GM21390 (cell line): ENCODE measurements at regions not wholly inside any gene's neighbourhood (a gene's known extent, or its start where the extent isn't known, plus 50 kb on each side); places are given as distances from the start of the nearest gene placed in this dataset.
"Not testable (repeated sequence)": the region's sequence is repeated elsewhere in the genome, so short reads cannot be mapped to it uniquely, and the experiment has no call there.

Source experiments
- ATAC-seq: cut with Tn5 transposase; IDR thresholded peaks from one replicate; pipeline ENCODE4 v1.9.1; 2021; ENCODE audit not compliant: unreplicated experiment

DNA sequence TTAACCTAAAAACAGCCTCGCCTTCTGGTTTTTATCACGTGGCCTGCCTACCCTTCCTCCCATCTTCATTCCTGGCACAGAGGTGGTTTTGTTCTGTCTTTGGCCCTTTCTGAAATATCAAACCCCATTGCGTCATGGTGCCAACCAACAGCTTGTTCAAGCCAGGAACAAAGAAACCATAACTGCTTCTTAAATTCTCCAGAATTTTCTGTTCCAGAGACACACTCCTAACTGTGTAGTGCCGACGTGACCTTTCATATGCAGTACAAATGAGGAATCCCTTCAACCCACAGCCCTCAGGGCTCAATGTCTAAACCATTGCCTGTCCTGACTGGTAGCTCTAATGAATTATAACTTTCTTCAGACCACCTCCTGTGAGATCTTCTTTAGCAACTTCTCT, 82.2 kb upstream of the TNP1 start:
- no peak for ATAC-seq

DNA sequence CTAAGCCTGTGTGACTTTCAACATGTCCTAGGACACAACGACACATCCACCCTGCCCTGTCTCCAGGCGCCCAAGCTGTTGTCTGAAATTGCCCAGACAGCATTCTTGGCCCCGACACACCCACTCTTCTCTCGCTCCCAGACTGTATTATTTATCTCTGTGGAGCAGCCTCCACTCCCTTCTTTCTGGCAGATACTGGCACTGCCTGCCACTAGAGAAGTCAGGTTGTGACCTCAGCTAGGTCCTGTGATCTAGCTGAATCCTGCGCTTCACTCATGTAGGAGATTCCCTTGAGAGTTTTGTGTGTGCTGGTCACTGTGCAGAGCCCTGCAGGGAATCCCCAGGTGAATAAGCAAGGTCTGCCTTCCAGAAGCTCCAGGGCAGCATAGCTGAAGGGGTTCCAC, 77.1 kb upstream of the TNP1 start:
- no peak for ATAC-seq

DNA sequence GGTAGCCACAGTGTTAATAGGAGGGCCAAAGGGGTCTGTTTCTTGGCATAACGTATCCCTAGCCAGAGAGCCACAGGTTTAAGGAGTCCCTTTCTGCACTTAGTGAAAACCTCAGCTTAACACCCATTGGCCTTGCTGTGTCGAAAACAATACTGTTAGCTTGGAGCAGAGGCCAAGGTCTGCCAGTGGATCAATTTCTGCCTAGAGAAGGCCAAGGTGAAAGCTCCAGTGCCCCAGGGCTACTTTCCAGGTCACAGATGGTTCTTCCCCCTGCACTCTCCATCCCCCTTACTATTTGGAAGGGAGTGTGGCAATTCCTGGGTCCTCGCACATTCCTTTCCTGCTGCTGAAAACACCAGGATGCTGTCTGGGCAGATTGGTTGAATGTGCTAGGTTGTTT, 74.8 kb upstream of the TNP1 start:
- no peak for ATAC-seq

DNA sequence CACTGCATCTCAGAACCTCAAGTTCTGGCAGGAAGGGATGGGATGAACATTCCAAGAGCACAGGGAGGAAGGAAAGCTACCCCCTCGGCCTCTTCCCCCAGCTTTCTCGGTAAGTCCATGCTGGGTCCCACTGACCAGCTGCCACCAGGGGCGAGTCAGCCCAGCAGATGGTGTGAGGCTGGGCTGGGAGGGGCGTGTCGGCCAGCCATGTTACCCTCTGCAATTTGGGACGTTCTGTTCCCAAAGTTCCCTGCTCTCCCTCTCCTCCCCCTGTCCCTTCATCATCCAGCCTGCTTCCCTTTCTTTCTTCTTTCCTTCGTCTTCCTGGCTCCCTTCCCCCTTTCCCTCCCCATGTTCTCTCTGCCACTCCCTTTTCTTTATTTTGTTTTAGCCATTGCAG, 74.3 kb upstream of the TNP1 start:
- no peak for ATAC-seq

DNA sequence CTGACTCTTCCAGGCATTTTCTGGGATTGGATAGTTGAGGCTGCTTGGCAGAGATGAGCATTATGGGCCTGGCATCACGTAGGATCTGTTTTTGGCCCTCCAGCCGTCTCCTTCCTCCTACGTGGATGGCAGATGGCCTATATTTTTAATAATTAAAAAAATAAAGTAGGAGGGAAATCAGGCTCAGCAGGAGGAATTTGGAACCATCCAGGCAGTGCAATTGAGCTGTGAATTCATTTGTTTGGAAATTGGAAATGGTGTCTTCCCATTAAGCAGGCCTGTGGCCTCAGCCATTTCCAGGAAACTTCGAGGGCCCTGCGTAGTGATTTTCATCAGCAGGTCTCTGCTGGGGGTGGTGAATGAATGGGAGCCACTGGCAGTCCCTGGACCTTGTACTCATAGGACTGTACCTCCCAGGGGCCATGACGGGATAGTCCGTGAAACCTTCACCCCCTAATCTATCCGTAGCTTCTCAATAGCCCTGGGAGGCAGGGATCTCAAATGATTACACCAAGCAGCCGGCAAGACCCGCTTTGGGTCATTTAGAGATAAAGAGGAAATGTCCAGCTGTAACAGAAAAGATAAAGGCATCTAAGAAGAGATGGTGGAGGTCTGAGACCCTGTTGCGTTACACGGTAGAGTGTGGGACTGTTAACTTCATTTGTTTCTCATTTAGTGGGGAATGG, 73.1 kb upstream of the TNP1 start:
- ATAC-seq: no peak

DNA sequence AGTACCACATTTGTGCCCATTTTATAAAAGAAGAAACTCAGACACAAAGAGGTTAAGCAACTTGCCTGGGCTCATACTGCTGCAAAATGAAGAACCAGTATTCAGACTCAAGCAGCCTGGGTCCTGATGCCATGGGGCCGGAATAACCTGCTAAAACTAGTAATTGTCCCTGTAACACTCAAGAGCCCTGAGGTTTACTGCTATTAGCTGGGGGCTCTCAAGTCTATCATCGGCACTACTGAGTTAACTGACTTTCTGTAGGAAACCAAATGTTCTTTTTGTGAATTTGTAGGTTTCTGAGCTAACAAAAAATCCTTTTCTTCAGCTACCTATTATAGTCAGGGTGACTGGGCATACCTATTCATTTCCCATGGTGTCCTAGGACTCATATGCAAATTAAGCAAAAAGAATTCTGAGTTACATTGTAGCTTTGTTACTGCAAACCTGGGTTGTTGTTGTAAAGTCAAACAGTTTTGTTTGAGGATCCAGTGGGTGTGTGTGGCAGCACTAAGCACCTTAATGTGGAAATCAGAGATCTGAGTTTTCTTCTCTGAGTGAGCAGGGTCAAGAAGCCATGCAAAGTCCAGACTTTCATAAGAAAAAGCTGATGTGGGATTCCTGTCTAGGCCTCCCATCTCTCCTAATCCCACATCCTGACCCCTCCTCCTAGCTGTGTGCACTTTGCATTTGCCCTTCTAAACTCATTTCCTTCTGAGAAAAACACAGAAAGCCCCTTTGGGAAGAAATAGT, 72.4 kb upstream of the TNP1 start:
- ATAC-seq: no peak

DNA sequence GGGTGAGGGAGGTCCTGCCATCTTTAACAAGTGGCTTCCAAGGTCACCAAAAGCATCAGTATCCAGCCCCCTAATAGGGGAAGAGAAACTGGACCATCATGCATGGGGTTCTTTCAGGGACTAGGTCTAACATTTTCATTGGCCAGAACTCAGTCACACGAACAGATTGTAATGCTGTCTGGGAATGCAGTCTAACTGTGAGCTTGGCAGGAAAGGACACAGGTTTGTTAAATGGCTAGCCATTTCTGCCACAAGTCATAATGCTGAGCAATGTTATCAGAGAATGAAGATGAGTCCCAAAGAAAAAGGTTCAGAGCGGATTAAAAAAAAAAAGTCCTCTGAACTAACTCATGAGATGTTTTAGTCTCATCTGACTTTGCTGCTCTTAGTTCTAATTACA, 70.9 kb upstream of the TNP1 start:
- ATAC-seq: no peak

DNA sequence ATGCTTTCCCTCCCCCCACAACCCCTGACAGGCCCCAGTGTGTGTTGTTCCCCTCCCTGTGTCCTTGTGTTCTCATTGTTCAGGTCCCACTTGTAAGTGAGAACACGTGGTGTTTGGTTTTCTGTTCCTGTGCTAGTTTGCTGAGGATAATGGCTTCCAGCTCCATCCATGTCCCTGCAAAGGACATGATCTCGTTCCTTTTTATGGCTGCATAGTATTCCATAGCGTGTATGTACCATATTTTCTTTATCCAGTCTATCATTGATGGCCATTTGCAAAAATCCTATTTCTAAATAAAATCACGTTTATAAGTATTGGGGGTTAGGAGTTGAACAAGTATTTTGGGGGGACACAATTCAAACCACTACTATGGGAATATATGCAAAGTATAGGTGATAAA, 69.5 kb upstream of the TNP1 start:
- ATAC-seq: not testable (repeated sequence)

DNA sequence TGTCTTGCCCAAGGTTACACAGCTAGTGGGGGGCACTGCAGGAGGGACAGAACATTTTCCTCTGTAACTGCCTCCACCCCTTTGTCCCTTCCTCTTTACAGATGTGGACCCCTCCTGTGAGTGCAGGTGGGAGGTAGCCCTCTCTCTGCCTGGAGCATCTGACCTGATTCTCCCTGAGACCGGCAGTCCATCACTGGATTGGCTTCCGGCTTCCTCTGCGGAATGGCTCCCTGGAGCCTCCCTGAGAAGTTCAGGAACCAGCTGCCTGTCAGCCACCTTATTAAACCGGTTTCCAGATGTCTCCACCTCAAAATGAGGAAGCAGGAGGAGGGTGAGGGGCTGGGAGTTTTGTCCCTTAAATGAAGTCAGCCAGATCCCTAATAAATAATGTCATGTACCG, 67.3 kb upstream of the TNP1 start:
- no peak for ATAC-seq

DNA sequence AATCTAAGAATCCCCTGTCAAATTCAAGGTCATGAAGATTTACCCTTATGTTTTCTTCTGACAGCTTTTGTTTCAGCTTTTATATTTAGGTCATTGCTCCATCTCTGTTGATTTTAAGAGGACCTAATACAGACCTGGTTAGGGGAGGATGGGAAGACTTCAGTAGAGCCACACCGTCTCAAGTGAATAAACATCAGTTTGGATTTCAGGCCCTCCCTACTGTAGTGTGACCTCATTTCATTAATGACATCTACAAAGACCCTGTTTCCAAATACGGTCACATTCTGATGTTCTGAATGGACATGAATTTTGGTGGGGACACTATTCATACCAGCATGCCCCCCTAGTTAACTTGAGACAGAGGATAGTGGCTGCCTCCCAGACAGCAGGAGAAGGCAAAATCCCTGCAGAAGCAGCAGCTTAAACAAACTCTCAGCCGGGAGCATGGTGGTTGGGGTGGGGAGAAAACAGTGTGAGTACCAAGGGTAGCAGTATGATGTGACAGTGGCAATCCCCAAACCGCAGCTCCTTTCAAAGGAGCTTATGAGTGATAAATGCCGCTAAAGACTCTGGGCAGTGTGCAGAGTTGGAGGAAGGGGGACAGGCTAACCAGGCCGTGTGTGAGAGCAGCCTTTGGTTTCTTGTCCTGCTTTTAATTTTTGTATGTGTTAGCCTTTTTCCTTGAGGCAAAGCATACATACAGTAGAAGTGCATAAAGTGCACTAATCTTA, 65.9 kb upstream of the TNP1 start:
- no peak for ATAC-seq

DNA sequence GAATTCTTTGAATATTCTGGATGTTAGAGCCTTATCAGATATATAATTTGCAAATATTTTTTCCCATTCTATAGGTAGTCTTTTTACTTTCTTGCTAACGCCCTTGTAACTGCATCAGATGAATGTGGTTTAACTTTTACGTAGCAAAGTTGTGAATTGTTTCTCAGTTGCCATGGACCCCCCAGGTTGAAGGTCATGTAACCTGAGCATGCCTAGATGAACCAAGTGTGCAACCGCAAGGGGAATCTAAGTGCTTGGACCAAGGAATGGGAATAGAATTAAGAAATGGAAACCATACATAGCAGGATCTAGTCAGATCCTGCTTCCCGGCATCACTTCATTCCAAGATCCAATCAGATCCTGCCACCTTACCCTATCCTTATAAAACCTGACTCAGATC, 65.1 kb upstream of the TNP1 start:
- ATAC-seq: no peak

DNA sequence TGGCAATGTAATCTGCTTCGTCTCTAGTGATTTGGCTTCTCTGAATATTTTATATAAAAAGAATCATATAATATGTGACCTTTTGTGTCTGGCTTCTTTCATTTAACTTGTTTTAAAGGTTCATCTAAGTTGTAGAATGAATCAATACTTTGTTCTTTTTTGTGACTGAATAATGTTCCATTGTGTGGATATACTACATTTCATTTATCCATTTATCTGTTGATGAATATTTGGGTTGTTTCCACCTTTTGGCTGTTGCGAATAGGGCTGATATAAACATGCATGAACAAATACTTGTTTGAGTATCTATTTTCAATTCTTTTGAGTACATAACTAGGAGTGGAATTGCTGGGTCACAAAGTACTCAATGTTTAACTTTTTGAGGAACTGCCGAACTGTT, 63.8 kb upstream of the TNP1 start:
- ATAC-seq: no peak

DNA sequence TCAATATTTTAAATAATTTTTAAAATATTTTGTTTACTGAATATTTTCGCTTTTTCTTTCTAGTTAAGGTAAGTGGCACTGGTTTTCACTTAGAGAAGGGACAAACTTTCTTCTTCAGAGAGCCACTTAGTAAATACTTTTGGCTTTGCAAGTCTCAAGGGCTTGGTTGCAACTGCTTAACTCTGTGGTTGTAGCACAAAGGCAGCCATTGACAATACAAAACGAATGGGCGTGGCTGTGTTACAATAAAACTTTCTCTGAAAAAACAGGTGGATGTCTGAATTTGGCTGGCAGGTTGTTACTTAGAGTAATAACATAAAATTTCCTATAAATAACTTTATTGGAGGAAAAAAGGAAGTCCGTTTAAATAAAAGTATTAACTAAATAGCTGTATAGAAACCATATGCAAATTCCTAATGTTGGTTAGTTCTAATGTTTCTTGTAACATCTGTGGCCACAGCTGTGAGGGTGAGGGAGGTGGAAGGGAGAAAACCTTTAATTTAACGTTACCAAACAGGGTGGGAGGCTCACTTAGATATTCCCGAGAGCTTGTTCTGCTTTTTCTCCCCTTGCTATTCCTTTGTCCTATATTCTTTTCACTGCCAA, 62.4 kb upstream of the TNP1 start:
- peak; percentile 69 for ATAC-seq

DNA sequence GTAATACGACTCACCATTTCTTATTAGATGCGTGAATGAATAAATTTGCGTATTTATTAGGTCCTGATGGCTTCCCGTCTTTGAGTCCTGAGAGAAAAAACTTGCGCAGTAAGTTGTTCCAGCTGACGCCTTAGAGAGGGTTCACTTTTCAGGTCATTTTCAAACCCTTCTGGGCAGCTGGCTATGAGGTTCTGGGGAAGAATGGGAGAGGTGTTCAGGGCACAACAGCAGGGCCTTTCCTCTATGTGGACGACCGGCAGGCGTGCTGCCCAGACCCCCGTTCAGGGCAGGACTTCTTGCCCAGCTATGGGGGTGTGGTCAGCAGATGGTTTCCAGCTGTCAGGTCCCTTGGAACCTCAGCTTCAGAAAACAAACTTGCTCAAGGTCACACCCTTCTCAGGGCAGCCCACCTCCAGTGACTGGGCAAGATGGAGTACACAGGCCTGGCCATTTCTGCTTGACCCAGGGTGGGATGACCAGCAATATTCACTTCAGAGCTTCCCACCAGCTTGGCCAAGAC, 61.1 kb upstream of the TNP1 start:
- ATAC-seq: no peak

DNA sequence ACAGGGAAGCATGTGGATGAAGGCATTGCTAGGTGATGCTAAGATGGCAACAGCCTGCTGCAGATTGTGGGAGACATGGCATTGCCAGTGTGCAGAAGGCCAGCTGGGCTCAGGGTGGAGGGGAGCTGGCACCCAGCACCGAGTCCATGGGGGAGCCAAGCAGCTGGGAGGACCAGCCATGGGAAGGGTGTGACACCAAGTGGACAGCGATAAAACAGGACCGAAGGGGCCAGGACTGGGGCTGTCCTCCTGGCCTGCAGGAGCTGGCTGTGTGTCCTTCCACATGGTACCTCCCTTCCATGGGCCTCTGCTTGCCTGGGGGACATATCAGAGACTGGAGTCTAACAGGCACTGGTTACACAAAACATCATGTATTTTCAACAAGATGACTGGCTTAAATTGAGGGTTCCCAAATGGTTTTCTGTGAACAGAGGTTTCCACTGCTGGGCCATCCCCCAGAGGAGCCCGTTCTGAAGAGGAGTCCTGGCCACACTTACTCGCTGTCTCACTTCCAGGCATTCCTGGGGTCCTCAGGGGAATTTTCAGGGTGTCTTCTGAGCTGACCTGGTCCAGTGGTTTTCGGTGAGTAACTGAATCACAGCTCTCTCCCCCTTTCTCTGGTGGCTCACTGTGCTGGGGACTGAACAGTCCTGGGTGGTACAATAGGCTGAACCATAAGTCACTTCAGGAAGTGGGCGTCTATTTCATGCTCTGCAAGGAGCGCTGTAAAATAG, 60.4 kb upstream of the TNP1 start:
- no peak for ATAC-seq

DNA sequence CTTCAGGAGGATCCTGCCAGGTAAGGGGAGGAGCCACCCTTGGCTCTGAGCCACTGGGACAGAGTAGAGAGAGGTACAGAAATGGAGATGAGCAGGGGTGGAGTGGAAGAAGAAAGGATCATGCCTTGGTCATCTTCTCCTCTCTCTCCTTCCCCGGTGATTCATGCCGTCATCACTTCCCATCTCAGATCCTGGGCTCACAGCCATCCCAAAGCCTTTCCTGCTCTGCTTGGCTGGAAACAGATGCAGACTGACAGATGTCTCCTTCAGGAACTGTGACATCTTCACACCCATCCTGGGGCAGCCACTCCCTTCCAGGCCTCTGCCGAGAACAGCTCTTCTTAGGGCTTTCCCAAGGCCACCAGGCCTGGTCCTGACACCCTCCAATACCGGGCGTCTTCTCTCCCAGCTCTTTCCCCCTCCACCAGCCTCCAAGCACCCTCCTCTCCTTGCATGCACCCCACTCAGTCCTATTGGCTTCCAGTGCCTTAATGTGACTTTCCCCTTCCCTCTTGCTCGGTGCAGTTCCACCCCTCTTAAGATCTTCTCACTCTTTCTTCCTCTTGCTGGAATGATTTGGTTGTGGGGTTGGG, 58.3 kb upstream of the TNP1 start:
- no peak for ATAC-seq

DNA sequence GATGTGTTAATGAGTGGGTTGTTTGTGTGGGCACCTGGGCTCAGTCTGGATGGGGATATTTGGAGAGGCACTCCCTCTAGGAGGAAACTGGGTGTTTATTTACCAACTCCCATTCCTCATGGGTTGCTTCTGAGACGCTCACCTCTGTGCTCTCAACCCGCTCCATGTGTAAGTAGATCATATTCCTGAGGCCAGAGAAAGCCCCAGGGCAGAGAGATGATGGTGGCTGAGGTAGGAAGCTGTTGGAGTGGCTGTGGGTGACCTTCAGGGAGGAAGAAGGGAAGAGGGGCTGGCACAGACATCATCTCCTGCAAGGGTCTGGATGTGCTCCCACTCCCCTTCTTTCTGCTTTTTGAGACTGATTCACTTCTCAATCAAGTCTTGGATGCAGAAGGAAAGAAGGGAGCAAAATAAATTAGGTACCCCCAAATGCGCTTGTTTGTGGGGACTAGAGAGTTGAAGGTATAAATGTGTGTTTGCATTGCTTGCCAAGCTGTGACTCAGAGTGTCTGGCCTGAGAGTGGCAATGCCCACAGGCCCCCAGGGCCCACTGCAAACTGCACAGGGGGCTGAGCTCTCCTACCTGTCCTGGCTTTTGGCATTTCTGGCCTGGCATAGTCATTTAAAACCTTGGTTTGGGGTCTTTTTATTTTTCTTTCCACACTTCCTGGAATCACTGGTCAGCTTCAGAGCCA, 57.2 kb upstream of the TNP1 start:
- ATAC-seq: no peak

DNA sequence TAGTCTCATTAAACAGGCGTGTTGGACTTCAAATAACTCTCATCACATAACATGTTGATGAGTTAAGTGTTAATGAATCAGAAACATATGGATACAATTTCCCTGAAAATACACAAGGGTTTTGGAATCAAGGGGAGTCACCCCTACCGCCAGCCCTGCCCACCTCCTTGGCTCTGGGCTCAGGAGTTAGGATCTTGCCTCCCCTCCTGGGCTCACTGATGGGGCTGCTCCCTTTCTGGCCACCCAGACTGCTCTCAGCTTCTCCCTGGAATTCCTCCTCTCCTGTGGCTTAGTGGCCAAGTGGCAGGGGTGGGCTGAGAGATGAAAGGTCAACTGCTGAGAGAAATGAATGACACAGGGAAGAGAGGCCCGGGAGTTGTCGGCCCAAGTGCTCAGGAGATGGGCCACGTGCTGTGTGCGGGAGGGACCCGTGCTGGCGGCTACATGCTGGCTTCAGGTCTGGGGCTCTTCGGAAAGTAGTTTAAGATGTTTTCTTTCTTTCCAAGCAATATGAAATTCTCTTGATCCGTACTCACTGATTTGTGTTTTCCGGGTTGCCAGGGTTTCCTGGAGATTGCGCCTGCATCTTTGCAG, 55.8 kb upstream of the TNP1 start:
- ATAC-seq: no peak

DNA sequence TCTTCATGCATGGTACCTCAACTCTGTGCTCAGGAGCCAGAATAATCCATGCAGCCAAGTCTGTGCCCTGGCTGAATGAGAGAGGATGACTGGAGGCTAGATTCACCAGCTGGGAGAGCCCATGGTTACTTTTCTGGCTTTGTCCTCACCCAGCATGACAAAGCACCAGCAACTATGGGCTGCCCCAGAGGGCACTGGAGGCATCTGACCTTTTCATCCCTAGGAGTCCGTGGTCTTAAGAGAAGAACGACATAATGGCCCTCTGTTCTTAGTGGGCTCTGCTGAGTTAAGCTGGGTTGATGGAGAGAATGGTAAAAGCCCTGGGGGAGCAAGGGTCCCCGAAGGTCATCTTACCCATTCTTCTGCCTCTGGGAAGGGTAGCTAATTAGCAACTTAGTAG, 54.6 kb upstream of the TNP1 start:
- no peak for ATAC-seq

DNA sequence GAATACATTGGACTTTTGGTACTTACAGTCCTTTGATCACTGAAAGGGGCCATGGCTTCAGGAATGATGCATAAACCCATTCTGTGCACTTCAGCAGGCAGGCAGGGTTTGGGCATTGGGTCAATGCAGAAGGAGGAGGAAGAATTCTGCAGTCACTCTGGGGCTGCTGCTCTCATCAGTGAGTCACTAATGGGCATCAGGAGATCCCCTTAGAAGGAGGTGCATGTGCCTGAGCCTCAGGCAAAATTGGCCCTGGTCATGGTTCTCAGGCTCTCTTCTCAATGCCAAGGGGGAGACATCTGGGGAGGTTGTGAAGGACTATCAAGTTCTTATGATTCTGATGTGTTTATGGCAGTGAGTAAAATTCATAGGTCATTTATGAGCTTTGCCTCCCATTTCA, 52.0 kb upstream of the TNP1 start:
- ATAC-seq: no peak
